CD4-positive, alpha-beta T cell (primary cell): ENCODE measurements at regions not wholly inside any gene's neighbourhood (a gene's known extent, or its start where the extent isn't known, plus 50 kb on each side); places are given as distances from the start of the nearest gene placed in this dataset.

Experiments
- ATAC-seq: fragments of 200-7000 bp; cut with Tn5 transposase; one replicate; pipeline ENCODE4 v1.10.0; 2022; ENCODE audit warnings: mild to moderate bottlenecking; ENCODE audit not compliant: poor library complexity
- CTCF ChIA-PET: fragments of 350-600 bp; sonication (Branson Sonifier 250); formaldehyde crosslinking; loops from one replicate; lab custom pipeline; 2021; ENCODE audit warnings: antibody characterized with exemption, inconsistent platforms; lab: Charles Lee
- POLR2A ChIA-PET: fragments of 350-600 bp; sonication (Branson Sonifier 250); formaldehyde crosslinking; loops from one replicate; lab custom pipeline; 2021; ENCODE audit warnings: antibody characterized with exemption, inconsistent platforms; lab: Charles Lee
- DNase-seq, 14 experiments: peaks; one replicate each; pipeline ENCODE4 v3.0.0-alpha.2; 2013 to 2020; ENCODE audit warnings: mixed read lengths in 2 of 14
- H3K27ac ChIP-seq, 2 donors: one replicate each; pipeline versions ENCODE4 v1.5.1 to v1.7.0; 2013; ENCODE audit warnings: low read length in 2 of 2, low read depth in 1 of 2, mild to moderate bottlenecking in 1 of 2
- H3K27me3 ChIP-seq, 2 experiments: 1 replicate in 1 of 2; 2 replicates in 1 of 2; pipeline versions ENCODE4 v1.6.1 to v1.7.0; 2013; ENCODE audit warnings: low read length in 2 of 2, control low read depth in 1 of 2, mild to moderate bottlenecking in 1 of 2, moderate library complexity in 1 of 2; ENCODE audit not compliant: insufficient read depth in 2 of 2, control insufficient read depth in 1 of 2
- H3K36me3 ChIP-seq: one replicate; pipeline ENCODE4 v1.6.1; 2013; ENCODE audit warnings: low read length, control low read depth; ENCODE audit not compliant: insufficient read depth
- H3K4me1 ChIP-seq: one replicate; pipeline ENCODE4 v1.6.1; 2013; ENCODE audit warnings: low read length, control low read depth; ENCODE audit not compliant: insufficient read depth
- H3K4me3 ChIP-seq: one replicate; pipeline ENCODE4 v1.5.1; 2013; ENCODE audit warnings: mild to moderate bottlenecking, low read length, moderate library complexity
- H3K9me3 ChIP-seq, 2 experiments: 1 replicate in 1 of 2; 2 replicates in 1 of 2; pipeline versions ENCODE4 v1.6.1 to v1.7.0; 2013; ENCODE audit warnings: low read length in 2 of 2, mild to moderate bottlenecking in 2 of 2, control low read depth in 1 of 2, moderate library complexity in 1 of 2; ENCODE audit not compliant: control insufficient read depth in 1 of 2, insufficient read depth in 1 of 2
- H3K27ac Mint-ChIP-seq: one replicate; pipeline ENCODE4 v1.8.0; 2020; ENCODE audit warnings: mixed read lengths
- H3K27me3 Mint-ChIP-seq: one replicate; pipeline ENCODE4 v1.8.0; 2021; ENCODE audit warnings: mixed read lengths
- H3K36me3 Mint-ChIP-seq: one replicate; pipeline ENCODE4 v1.8.0; 2021; ENCODE audit warnings: low read depth, mixed read lengths
- H3K4me1 Mint-ChIP-seq: one replicate; pipeline ENCODE4 v1.8.0; 2021; ENCODE audit warnings: low read depth, mixed read lengths
- H3K4me3 Mint-ChIP-seq: one replicate; pipeline ENCODE4 v1.8.0; 2020; ENCODE audit warnings: mild to moderate bottlenecking, mixed read lengths
- H3K9me3 Mint-ChIP-seq: one replicate; pipeline ENCODE4 v1.8.0; 2020; ENCODE audit warnings: mixed read lengths
- CTCF ChIP-seq: fragments of 200-600 bp; IDR thresholded peaks from one replicate; pipeline ENCODE4 v1.8.0; 2022; ENCODE audit warnings: antibody characterized with exemption, mild to moderate bottlenecking
- intact Hi-C, 2 experiments: fragments of 100-400 bp; cut with DNase I in 1 of 2; cut with micrococcal nuclease in 1 of 2; formaldehyde crosslinking; loops; one replicate each; pipeline versions ENCODE4 v1.15.1 to v1.9.0; 2023 to 2025; cut with DNase I, micrococcal nuclease

- TF ChIP-seq CTCF = no peak
- Mint-ChIP-seq H3K4me3 (no peak overlapping the region), H3K27me3 (peaks cover 56% of the 10 kb centered on the region), H3K4me1 (no peaks in the 10 kb centered on the region), H3K27ac (no peak overlapping the region), H3K36me3 (no peaks in the 10 kb centered on the region), H3K9me3 (no peaks in the 10 kb centered on the region)
- Histone ChIP-seq H3K36me3 (no peaks in the 10 kb centered on the region), H3K4me1 (no peaks in the 10 kb centered on the region), H3K27ac (no peak overlapping the region), H3K27me3 (peaks cover 6 to 16% of the 10 kb centered on the region in 2 experiments), H3K4me3 (no peak overlapping the region), H3K9me3 (peaks cover 0 to 13% of the 10 kb centered on the region in 2 experiments)
- ATAC-seq = no peak
- ChIA-PET CTCF (no interaction called here), POLR2A (no interaction called here)
- DNase-seq = no peak
- intact Hi-C loops = no loop called here
These were observed 502.8 kb downstream of the MN1 start for GRCh38 chr22:27298742-27299141.

- peaks cover 0 to 14% of the 10 kb centered on the region in 2 experiments for H3K9me3 ChIP-seq
- no peaks in the 10 kb centered on the region for H3K4me1 ChIP-seq
- CTCF ChIA-PET = no interaction called here
- Mint-ChIP-seq H3K36me3 (no peaks in the 10 kb centered on the region), H3K27ac (no peak overlapping the region), H3K4me1 (no peaks in the 10 kb centered on the region), H3K9me3 (no peaks in the 10 kb centered on the region), H3K4me3 (no peak overlapping the region), H3K27me3 (peaks cover 54% of the 10 kb centered on the region)
- TF ChIP-seq CTCF = no peak
- no peaks in the 10 kb centered on the region for H3K36me3 ChIP-seq
- POLR2A ChIA-PET = no interaction called here
- no peak for DNase-seq
- H3K27ac ChIP-seq = no peak overlapping the region
- ATAC-seq = no peak
- peaks cover 6 to 16% of the 10 kb centered on the region in 2 experiments for H3K27me3 ChIP-seq
- H3K4me3 ChIP-seq = no peak overlapping the region
- intact Hi-C loops = no loop called here
These were observed 502.1 kb downstream of the MN1 start for GRCh38 chr22:27299181-27300085.

- peaks cover 46% of the 10 kb centered on the region for H3K27me3 Mint-ChIP-seq
- ATAC-seq (no peak), DNase-seq (no peak)
- Histone ChIP-seq H3K36me3 (no peaks in the 10 kb centered on the region), H3K4me3 (no peak overlapping the region), H3K27me3 (peaks cover 6 to 16% of the 10 kb centered on the region in 2 experiments), H3K27ac (no peak overlapping the region), H3K4me1 (no peaks in the 10 kb centered on the region), H3K9me3 (peaks cover 0 to 14% of the 10 kb centered on the region in 2 experiments)
- no peaks in the 10 kb centered on the region for H3K36me3 Mint-ChIP-seq
- no peak overlapping the region for H3K4me3 Mint-ChIP-seq
- H3K9me3 Mint-ChIP-seq = no peaks in the 10 kb centered on the region
- ChIA-PET CTCF (no interaction called here), POLR2A (no interaction called here)
- intact Hi-C loops = no loop called here
- no peak overlapping the region for H3K27ac Mint-ChIP-seq
- no peaks in the 10 kb centered on the region for H3K4me1 Mint-ChIP-seq
- TF ChIP-seq CTCF = no peak
These were observed 500.8 kb downstream of the MN1 start for GRCh38 chr22:27300536-27301285.
